ENCODE measurements at regions not wholly inside any gene's neighbourhood (a gene's known extent, or its start where the extent isn't known, plus 50 kb on each side); places are given as distances from the start of the nearest gene placed in this dataset.

- H3K4me3 ChIP-seq (ENCODE audit: control insufficient read depth, low read depth, low read length): no peak overlapping the region
- TF ChIP-seq CTCF (IDR thresholded peaks at IDR 0.05; ENCODE audit: control insufficient read depth, insufficient read depth, low read depth, low read length, missing control alignments): no peak
- DNase-seq (ENCODE audit: low read depth): no peak
Measured at GRCh38 chr11:16448123-16448717, 91.9 kb upstream of the SOX6 start.

GRCh38 chr11:16441461-16441860 lies 85.1 kb upstream of the SOX6 start:
- no peak for DNase-seq (ENCODE audit: low read depth)
- no peak for TF ChIP-seq CTCF (IDR thresholded peaks at IDR 0.05; ENCODE audit: control insufficient read depth, insufficient read depth, low read depth, low read length, missing control alignments)
- no peak overlapping the region for H3K4me3 ChIP-seq (ENCODE audit: control insufficient read depth, low read depth, low read length)

- DNase-seq (ENCODE audit: low read depth): no peak
- no peak for TF ChIP-seq CTCF (IDR thresholded peaks at IDR 0.05; ENCODE audit: control insufficient read depth, insufficient read depth, low read depth, low read length, missing control alignments)
- H3K4me3 ChIP-seq (ENCODE audit: control insufficient read depth, low read depth, low read length): no peak overlapping the region
Measured at GRCh38 chr11:16440136-16440535, 83.8 kb upstream of the SOX6 start.

- DNase-seq (ENCODE audit: low read depth): no peak
- no peak for TF ChIP-seq CTCF (IDR thresholded peaks at IDR 0.05; ENCODE audit: control insufficient read depth, insufficient read depth, low read depth, low read length, missing control alignments)
- no peak overlapping the region for H3K4me3 ChIP-seq (ENCODE audit: control insufficient read depth, low read depth, low read length)
Measured at GRCh38 chr11:16434036-16434435, 77.7 kb upstream of the SOX6 start.

- DNase-seq (ENCODE audit: low read depth): no peak
- no peak for TF ChIP-seq CTCF (IDR thresholded peaks at IDR 0.05; ENCODE audit: control insufficient read depth, insufficient read depth, low read depth, low read length, missing control alignments)
- H3K4me3 ChIP-seq (ENCODE audit: control insufficient read depth, low read depth, low read length): no peak overlapping the region
Measured at GRCh38 chr11:16430674-16431073, 74.3 kb upstream of the SOX6 start.

GRCh38 chr11:16421826-16422225 lies 65.5 kb upstream of the SOX6 start:
- TF ChIP-seq CTCF (IDR thresholded peaks at IDR 0.05; ENCODE audit: control insufficient read depth, insufficient read depth, low read depth, low read length, missing control alignments): no peak

More at GRCh38 chr11:16421826-16422225, 65.5 kb upstream of the SOX6 start:
- DNase-seq (ENCODE audit: low read depth): no peak
- no peak overlapping the region for H3K4me3 ChIP-seq (ENCODE audit: control insufficient read depth, low read depth, low read length)
